ENCODE measurements at regions not wholly inside any gene's neighbourhood (a gene's known extent, or its start where the extent isn't known, plus 50 kb on each side); places are given as distances from the start of the nearest gene placed in this dataset.
"Not testable (repeated sequence)": the region's sequence is repeated elsewhere in the genome, so short reads cannot be mapped to it uniquely, and the experiment has no call there.

- peak in 1 of 2 donors; percentile 1 for DNase-seq (ENCODE audit: low read depth in 1 of 2, low spot score in 1 of 2)
Measured at GRCh38 chr7:10412422-10413019, 561.2 kb upstream of the PHF14 start.

- no peak for DNase-seq (ENCODE audit: low read depth in 1 of 2, low spot score in 1 of 2)
Measured at GRCh38 chr7:10418985-10419384, 554.7 kb upstream of the PHF14 start.

- DNase-seq (ENCODE audit: low read depth in 1 of 2, low spot score in 1 of 2) = no peak
Measured at GRCh38 chr7:10429031-10429430, 544.6 kb upstream of the PHF14 start.

GRCh38 chr7:10429511-10429910 is 544.2 kb upstream of the PHF14 start:
- no peak for DNase-seq (ENCODE audit: low read depth in 1 of 2, low spot score in 1 of 2)

- DNase-seq (ENCODE audit: low read depth in 1 of 2, low spot score in 1 of 2) = no peak
Measured at GRCh38 chr7:10436302-10436701, 537.4 kb upstream of the PHF14 start.

GRCh38 chr7:10439027-10439426 is 534.6 kb upstream of the PHF14 start:
- no peak for DNase-seq (ENCODE audit: low read depth in 1 of 2, low spot score in 1 of 2)

- DNase-seq (ENCODE audit: low read depth in 1 of 2, low spot score in 1 of 2) = no peak
Measured at GRCh38 chr7:10455936-10456335, 517.7 kb upstream of the PHF14 start.

- no peak for DNase-seq (ENCODE audit: low read depth in 1 of 2, low spot score in 1 of 2)
Measured at GRCh38 chr7:10460474-10460873, 513.2 kb upstream of the PHF14 start.

GRCh38 chr7:10463701-10464100 is 510.0 kb upstream of the PHF14 start:
- DNase-seq (ENCODE audit: low read depth in 1 of 2, low spot score in 1 of 2) = no peak

- DNase-seq (ENCODE audit: low read depth in 1 of 2, low spot score in 1 of 2) = not testable (repeated sequence)
Measured at GRCh38 chr7:10465536-10465935, 508.1 kb upstream of the PHF14 start.

GRCh38 chr7:10468908-10469307 is 504.8 kb upstream of the PHF14 start:
- no peak for DNase-seq (ENCODE audit: low read depth in 1 of 2, low spot score in 1 of 2)

GRCh38 chr7:10469476-10469875 is 504.2 kb upstream of the PHF14 start:
- DNase-seq (ENCODE audit: low read depth in 1 of 2, low spot score in 1 of 2) = no peak

GRCh38 chr7:10471280-10472058 is 502.2 kb upstream of the PHF14 start:
- no peak for DNase-seq (ENCODE audit: low read depth in 1 of 2, low spot score in 1 of 2)

- no peak for DNase-seq (ENCODE audit: low read depth in 1 of 2, low spot score in 1 of 2)
Measured at GRCh38 chr7:10472115-10472514, 501.6 kb upstream of the PHF14 start.

- DNase-seq (ENCODE audit: low read depth in 1 of 2, low spot score in 1 of 2) = no peak
Measured at GRCh38 chr7:10473569-10473968, 500.1 kb upstream of the PHF14 start.

- no peak for DNase-seq (ENCODE audit: low read depth in 1 of 2, low spot score in 1 of 2)
Measured at GRCh38 chr7:10474048-10474447, 499.6 kb upstream of the PHF14 start.

GRCh38 chr7:10475940-10476641 is 497.6 kb upstream of the PHF14 start:
- DNase-seq (ENCODE audit: low read depth in 1 of 2, low spot score in 1 of 2) = no peak

GRCh38 chr7:10476642-10477041 is 497.0 kb upstream of the PHF14 start:
- no peak for DNase-seq (ENCODE audit: low read depth in 1 of 2, low spot score in 1 of 2)

- no peak for DNase-seq (ENCODE audit: low read depth in 1 of 2, low spot score in 1 of 2)
Measured at GRCh38 chr7:10483671-10484070, 490.0 kb upstream of the PHF14 start.

GRCh38 chr7:10484767-10485166 is 488.9 kb upstream of the PHF14 start:
- DNase-seq (ENCODE audit: low read depth in 1 of 2, low spot score in 1 of 2) = no peak

- DNase-seq (ENCODE audit: low read depth in 1 of 2, low spot score in 1 of 2) = not testable (repeated sequence)
Measured at GRCh38 chr7:10501206-10501884, 472.3 kb upstream of the PHF14 start.

- no peak for DNase-seq (ENCODE audit: low read depth in 1 of 2, low spot score in 1 of 2)
Measured at GRCh38 chr7:10507032-10507431, 466.6 kb upstream of the PHF14 start.

Data from activated CD4-positive, alpha-beta T cell treated with anti-CD3 and anti-CD28 coated beads, Interleukin-2, amount 50 U/mL, for 24 hours (primary cell).